HG02763 (cell line): ENCODE measurements at regions not wholly inside any gene's neighbourhood (a gene's known extent, or its start where the extent isn't known, plus 50 kb on each side); places are given as distances from the start of the nearest gene placed in this dataset.
"Not testable (repeated sequence)": the region's sequence is repeated elsewhere in the genome, so short reads cannot be mapped to it uniquely, and the experiment has no call there.

Experiments used
- ATAC-seq: cut with Tn5 transposase; IDR thresholded peaks from one replicate; pipeline ENCODE4 v1.9.1; 2021; ENCODE audit warnings: mild to moderate bottlenecking, moderate library complexity; ENCODE audit not compliant: unreplicated experiment

- ATAC-seq: no peak
Measured at GRCh38 chr14:43135877-43136411, 1371.1 kb downstream of the FSCB start.

DNA sequence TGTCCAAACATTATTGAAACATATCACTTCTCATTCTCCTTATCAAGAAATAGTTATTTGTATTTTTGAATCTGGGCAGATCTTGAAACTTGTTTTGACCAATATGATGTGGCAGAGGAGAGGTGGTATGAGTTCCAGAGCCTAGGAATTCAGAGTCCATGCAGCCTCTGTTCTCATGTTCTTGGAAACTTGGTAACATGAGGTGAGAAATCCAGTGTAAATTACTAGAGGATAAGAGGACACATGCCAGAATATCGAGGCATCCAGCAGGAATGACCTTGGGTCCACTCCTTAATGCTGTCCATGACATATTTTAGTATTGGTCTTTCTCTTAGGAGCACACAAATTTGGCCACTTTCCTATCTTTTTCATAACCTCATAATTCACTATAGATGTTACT is 1374.6 kb downstream of the FSCB start:
- ATAC-seq: no peak

DNA sequence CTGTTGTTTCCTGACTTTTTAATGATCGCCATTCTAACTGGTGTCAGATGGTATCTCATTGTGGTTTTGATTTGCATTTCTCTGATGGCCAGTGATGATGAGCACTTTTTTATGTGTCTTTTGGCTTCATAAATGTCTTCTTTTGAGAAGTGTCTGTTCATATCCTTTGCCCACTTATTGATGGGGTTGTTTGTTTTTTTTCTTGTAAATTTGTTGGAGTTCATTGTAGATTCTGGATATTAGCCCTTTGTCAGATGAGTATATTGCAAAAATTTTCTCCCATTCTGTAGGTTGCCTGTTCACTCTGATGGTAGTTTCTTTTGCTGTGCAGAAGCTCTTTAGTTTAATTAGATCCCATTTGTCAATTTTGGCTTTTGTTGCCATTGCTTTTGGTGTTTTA is 1378.7 kb downstream of the FSCB start:
- not testable (repeated sequence) for ATAC-seq

DNA sequence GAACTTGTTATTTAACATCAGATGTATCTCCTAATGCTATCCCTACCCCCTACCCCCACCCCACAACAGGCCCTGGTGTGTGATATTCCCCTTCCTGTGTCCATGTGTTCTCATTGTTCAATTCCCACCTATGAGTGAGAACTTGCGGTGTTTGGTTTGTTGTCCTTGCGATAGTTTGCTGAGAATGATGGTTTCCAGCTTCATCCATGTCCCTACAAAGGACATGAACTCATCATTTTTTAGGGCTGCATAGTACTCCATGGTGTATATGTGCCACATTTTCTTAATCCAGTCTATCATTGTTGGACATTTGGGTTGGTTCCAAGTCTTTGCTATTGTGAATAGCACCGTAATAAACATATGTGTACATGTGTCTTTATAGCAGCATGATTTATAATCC is 1379.2 kb downstream of the FSCB start:
- not testable (repeated sequence) for ATAC-seq

DNA sequence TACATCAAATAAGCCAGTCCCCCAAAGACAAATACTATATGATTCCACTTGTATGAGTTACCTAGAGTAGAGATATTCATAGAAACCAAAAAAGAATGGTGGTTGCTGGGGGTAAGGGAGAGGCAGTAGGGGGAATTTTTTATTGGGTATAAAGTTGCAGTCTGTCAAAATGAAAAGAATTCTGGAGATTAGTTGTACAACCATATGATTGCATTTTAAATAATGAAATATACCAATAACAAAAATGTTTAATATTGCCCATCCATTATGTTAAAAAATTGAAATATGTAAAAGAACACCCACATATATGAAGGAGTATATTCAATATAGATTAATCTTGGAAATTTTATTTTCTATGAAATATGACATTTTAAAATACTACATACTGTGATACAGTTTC is 1383.5 kb downstream of the FSCB start:
- ATAC-seq: no peak

- ATAC-seq: no peak
Measured at GRCh38 chr14:43119672-43120071, 1387.4 kb downstream of the FSCB start.

GRCh38 chr14:43116341-43116740 is 1390.7 kb downstream of the FSCB start:
- ATAC-seq: no peak

DNA sequence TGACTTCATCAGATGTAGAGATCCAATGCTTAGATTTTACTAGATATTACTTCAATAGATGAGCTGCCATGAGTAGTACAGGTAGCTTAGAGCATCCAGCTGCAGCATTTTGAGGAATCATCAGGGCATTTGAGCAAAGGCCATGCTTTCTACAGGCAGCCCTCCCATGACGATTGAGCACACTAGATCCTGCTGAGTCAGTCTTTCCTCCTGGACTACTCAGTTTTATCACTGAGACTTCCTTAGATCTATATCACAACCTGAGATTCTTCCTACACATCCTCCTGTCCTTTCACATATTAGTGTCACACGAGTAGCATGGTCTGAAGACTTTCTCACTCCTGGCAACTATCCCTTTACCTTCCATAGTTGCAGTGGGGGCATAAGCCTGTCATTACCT is 1401.8 kb downstream of the FSCB start:
- ATAC-seq: no peak

DNA sequence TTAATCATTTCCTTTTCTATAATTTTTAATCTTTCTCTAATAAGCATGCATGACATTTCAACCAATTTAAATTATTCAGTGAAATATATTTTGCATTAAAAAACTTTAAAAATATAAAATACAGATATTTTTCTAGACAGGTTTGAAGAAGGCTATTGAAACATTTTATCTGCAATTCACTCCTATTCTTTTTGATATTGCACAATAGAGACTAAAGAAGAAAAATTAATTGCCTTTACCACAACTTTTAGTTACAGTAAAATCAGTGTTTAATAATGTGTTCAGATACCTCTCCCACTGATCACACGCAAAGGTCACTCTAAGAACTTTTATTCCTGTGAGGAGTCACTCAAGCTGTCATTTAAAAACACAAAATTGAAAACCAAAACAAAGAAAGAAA is 1416.7 kb downstream of the FSCB start:
- ATAC-seq: no peak

DNA sequence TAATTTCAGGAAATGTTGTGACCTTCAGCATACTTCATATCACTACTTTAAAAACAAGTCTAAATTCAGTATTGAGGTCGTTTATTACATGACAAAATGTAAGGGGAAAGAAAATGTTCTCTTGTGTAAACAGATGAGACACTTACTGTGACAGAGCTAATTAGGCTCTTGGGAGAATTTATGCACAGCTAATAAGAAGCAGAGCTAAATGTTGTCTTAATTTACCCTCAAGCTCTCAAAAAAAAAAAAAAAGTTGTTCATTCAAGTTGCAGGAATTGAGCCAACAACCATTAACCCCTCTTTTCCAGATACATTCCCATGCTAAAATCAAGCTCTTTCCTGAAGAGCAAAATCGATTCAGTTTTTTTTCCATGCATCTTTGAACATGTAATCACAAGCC is 1419.4 kb downstream of the FSCB start:
- ATAC-seq: no peak

GRCh38 chr14:43085819-43086218 is 1421.3 kb downstream of the FSCB start:
- ATAC-seq: no peak

- ATAC-seq: not testable (repeated sequence)
Measured at GRCh38 chr14:43067372-43067771, 1439.7 kb downstream of the FSCB start.

DNA sequence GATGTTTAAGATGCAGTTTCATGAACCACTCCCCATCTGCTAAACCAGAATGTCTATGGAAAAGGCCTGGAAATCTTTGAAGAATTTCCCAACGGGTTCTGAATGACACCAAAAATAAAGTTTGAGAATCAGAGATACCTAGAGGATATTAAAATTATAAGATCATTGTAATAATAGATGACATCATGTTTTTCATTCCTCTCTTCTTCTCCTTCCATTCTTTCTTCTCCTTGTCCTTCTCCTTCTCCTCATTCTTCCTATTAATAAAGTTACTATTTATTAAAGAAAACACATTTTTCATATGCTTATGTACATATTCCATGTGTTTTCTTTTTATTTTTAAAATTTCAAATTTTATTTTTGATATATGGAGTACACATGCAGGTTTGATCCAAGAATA is 1449.4 kb downstream of the LRFN5 start:
- ATAC-seq: no peak

DNA sequence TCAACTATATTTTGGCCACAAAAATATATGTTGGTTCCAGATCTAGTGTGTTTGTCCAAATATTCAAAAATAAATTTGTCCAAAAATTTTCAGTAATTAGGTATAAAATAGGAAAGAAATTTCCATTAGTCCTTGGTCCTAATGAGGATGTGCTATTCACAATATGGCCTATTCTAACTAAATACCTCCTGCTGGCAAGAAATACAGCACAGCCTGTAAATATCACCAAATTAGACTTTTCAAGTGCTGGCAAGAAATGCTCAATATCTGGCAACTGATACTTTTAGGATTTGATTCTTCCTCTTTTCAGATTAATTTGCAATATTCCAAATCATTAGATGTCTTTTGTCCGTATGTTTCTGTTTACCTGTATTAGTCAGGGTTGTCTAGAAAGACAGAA is 1446.2 kb downstream of the LRFN5 start:
- no peak for ATAC-seq

GRCh38 chr14:43043850-43044249 is 1437.2 kb downstream of the LRFN5 start:
- ATAC-seq: no peak

GRCh38 chr14:43042408-43042807 is 1435.7 kb downstream of the LRFN5 start:
- no peak for ATAC-seq

DNA sequence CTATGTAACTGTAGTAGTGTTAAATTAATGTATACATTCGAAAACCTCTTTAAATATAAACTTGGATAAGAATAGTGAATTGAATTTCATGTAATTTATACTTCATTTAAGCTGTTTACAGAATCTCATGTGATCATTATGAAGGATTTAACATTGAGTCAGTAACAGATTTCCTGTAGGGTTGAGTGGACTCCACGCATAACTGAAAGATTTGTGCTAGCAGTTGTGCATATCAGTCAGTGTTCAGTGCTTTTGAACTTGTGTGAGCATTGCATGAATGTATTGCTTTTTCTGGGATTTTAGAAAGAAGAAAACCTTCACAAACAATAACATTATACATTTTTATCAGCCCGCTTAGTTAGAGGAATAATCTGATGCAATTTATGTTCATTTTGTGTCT is 1435.3 kb downstream of the LRFN5 start:
- no peak for ATAC-seq

DNA sequence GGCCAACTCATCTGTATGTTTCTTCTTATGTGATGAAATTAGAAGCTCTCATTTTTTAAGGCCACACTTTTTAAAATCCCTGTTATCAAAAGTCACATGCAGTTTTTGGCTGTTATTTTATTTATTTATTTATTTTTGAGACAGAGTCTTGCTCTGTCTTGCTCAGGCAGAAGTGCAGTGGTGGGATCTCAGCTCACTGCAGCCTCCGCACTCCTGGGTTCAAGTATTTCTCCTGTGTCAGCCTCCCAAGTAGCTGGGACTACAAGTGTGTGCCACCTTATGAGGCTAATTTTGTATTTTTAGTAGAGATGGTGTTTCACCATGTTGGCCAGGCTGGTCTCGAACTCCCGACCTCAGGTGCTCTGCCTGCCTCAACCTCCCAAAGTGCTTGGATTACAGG is 1434.5 kb downstream of the LRFN5 start:
- ATAC-seq: no peak

GRCh38 chr14:43039881-43040280 is 1433.2 kb downstream of the LRFN5 start:
- no peak for ATAC-seq

DNA sequence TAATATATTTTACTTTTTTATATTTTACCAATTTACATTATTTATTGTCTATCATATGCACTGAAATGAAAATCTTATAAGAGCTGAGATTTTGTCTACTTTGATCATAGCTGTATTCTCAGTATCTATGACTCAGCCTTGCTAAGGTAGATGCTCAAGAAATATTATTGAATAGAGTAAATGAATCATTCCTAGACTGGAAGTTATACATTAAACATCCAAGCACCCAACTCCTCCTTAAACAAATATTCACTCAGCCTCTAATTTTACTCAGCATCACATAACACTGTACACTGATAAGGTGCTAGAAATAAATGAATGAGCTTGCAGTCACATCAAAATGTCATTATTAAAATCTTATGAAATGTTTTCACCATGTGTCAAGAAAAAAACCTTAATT is 1424.9 kb downstream of the LRFN5 start:
- ATAC-seq: no peak

- no peak for ATAC-seq
Measured at GRCh38 chr14:43022094-43022800, 1415.6 kb downstream of the LRFN5 start.

- ATAC-seq: no peak
Measured at GRCh38 chr14:43019826-43020225, 1413.2 kb downstream of the LRFN5 start.

- no peak for ATAC-seq
Measured at GRCh38 chr14:43014338-43014737, 1407.7 kb downstream of the LRFN5 start.
